Keratinocyte (primary cell): ENCODE measurements at regions not wholly inside any gene's neighbourhood (a gene's known extent, or its start where the extent isn't known, plus 50 kb on each side); places are given as distances from the start of the nearest gene placed in this dataset.

Source experiments
- EZH2 ChIP-seq: IDR thresholded peaks from one replicate; pipeline ENCODE4 v1.6.1; 2012; ENCODE audit warnings: inconsistent platforms, mild to moderate bottlenecking, low read length, moderate library complexity
- TF ChIP-seq, protein P1 (sequence below), 3 experiments: IDR thresholded peaks in 1 of 3; conservative IDR thresholded peaks in 1 of 3; optimal IDR thresholded peaks in 1 of 3; 2 replicates in 2 of 3; 3 replicates in 1 of 3; pipeline versions ENCODE3 to v1.5.1; 2011; ENCODE audit warnings: low read length in 3 of 3, mild to moderate bottlenecking in 3 of 3, moderate library complexity in 2 of 3, control low read depth in 1 of 3, inconsistent platforms in 1 of 3; ENCODE audit not compliant: insufficient read depth in 2 of 3; ENCODE audit errors: extremely low read depth in 1 of 3

DNA sequence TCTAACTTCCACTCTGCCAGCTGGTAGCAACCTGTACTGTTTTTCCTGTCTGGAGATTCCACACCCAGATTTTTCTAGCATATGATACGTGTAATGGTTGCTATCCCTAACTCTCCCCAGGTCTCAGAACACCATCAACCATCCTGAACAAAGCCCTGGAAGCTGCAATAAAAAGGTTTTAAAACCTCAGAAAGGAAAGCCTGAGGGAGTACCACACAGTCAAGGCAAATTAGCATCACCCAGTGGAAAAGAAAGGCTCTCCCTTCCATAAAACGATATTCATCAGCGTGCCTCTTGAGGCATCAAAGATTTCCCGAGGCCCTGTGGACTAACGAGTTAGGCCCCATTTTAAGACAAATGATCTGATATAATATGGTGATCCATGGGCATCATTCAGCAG is 421.0 kb downstream of the ADGRL2 start:
- TF ChIP-seq, protein P1, sequence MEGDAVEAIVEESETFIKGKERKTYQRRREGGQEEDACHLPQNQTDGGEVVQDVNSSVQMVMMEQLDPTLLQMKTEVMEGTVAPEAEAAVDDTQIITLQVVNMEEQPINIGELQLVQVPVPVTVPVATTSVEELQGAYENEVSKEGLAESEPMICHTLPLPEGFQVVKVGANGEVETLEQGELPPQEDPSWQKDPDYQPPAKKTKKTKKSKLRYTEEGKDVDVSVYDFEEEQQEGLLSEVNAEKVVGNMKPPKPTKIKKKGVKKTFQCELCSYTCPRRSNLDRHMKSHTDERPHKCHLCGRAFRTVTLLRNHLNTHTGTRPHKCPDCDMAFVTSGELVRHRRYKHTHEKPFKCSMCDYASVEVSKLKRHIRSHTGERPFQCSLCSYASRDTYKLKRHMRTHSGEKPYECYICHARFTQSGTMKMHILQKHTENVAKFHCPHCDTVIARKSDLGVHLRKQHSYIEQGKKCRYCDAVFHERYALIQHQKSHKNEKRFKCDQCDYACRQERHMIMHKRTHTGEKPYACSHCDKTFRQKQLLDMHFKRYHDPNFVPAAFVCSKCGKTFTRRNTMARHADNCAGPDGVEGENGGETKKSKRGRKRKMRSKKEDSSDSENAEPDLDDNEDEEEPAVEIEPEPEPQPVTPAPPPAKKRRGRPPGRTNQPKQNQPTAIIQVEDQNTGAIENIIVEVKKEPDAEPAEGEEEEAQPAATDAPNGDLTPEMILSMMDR (optimal IDR thresholded peaks at IDR 0.05 in 1 of 3, IDR thresholded peaks at IDR 0.05 in 1 of 3, conservative IDR thresholded peaks at IDR 0.05 in 1 of 3; ENCODE audit: extremely low read depth in 1 of 3, insufficient read depth in 2 of 3, low read length in 3 of 3): no peak
- TF ChIP-seq EZH2: no peak
